ENCODE measurements at regions not wholly inside any gene's neighbourhood (a gene's known extent, or its start where the extent isn't known, plus 50 kb on each side); places are given as distances from the start of the nearest gene placed in this dataset.
"Not testable (repeated sequence)": the region's sequence is repeated elsewhere in the genome, so short reads cannot be mapped to it uniquely, and the experiment has no call there.

DNA sequence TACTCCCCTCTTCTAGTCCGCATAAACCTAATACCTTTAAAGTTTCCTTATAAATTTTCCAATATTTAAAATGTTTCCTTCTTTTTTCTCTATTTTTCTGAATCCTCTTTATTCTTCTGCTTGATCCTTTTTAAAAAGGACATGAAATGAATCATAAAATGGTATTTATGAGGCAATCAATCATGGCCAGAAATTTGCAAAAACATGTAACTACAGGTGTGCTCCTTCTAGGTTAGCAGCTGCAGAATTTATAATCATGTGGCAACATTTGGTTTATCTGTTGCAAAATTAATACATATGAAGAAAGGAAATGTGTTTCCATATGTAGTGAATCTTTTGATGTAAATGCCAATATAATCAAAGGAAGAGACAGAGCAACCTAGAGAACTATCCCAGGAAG lies 1008.5 kb downstream of the ANKRD7 start:
- TF ChIP-seq, protein P1, sequence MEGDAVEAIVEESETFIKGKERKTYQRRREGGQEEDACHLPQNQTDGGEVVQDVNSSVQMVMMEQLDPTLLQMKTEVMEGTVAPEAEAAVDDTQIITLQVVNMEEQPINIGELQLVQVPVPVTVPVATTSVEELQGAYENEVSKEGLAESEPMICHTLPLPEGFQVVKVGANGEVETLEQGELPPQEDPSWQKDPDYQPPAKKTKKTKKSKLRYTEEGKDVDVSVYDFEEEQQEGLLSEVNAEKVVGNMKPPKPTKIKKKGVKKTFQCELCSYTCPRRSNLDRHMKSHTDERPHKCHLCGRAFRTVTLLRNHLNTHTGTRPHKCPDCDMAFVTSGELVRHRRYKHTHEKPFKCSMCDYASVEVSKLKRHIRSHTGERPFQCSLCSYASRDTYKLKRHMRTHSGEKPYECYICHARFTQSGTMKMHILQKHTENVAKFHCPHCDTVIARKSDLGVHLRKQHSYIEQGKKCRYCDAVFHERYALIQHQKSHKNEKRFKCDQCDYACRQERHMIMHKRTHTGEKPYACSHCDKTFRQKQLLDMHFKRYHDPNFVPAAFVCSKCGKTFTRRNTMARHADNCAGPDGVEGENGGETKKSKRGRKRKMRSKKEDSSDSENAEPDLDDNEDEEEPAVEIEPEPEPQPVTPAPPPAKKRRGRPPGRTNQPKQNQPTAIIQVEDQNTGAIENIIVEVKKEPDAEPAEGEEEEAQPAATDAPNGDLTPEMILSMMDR (IDR thresholded peaks at IDR 0.05): no peak
- no peaks in the 10 kb centered on the region for H3K4me1 ChIP-seq
- intact Hi-C loops (cut with DNase I): no loop called here
- DNase-seq (no peak), ATAC-seq (no peak)
- H3K4me3 ChIP-seq: no peak overlapping the region
- peaks cover 0 to 2% of the 10 kb centered on the region in 2 donors for H3K9me3 ChIP-seq
- H3K36me3 ChIP-seq: no peaks in the 10 kb centered on the region
- no peaks in the 10 kb centered on the region for H3K27me3 ChIP-seq
- no peak overlapping the region for H3K27ac ChIP-seq

DNA sequence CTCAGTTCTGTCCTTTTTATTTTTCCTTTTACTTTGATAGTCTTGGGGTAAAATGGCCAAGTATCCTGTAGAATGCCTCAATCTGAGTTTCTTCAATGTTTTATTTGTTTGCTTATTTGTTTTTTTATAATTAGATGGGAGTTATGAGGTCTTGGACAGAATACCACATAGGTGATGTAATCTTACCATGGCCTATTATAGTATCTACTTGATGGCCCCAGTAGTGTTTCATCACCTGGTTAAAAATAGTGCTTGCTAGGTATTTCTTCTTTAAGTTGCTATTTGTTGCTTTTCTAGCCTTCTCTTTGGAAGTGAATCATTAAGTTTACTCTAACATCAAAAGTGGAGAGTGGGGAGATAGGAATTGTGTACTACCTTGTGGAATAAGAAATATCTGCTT lies 1020.0 kb upstream of the KCND2 start:
- intact Hi-C loops (cut with DNase I): no loop called here
- H3K27ac ChIP-seq: no peak overlapping the region
- H3K36me3 ChIP-seq: no peaks in the 10 kb centered on the region
- no peaks in the 10 kb centered on the region for H3K27me3 ChIP-seq
- H3K4me1 ChIP-seq: no peaks in the 10 kb centered on the region
- H3K4me3 ChIP-seq: no peak overlapping the region
- DNase-seq: no peak
- H3K9me3 ChIP-seq: no peaks in the 10 kb centered on the region
- TF ChIP-seq, protein P1 (IDR thresholded peaks at IDR 0.05): no peak
- no peak for ATAC-seq

DNA sequence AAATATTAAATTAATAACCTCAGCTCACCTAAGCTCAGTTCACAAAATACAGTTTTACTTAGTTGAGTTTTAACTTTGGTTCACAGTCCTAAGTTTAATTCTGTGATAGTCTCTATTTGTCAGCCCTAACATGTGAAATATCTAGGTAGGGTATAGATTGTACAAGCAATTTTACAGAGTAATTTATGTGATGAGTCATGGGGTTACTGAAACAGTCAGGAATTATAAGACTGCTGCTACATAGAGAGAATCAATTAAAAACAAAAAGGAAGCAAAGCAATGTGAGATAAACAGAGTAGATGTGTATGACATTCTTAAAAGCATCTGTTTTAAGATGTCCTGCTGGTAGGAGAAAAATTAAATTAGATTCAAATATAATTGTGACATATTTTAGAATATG lies 1018.2 kb upstream of the KCND2 start:
- no peak overlapping the region for H3K4me3 ChIP-seq
- intact Hi-C loops (cut with DNase I): no loop called here
- no peak for ATAC-seq
- no peaks in the 10 kb centered on the region for H3K4me1 ChIP-seq
- TF ChIP-seq, protein P1 (IDR thresholded peaks at IDR 0.05): no peak
- no peak overlapping the region for H3K27ac ChIP-seq
- no peak for DNase-seq
- no peaks in the 10 kb centered on the region for H3K27me3 ChIP-seq
- no peaks in the 10 kb centered on the region for H3K36me3 ChIP-seq
- no peaks in the 10 kb centered on the region for H3K9me3 ChIP-seq

DNA sequence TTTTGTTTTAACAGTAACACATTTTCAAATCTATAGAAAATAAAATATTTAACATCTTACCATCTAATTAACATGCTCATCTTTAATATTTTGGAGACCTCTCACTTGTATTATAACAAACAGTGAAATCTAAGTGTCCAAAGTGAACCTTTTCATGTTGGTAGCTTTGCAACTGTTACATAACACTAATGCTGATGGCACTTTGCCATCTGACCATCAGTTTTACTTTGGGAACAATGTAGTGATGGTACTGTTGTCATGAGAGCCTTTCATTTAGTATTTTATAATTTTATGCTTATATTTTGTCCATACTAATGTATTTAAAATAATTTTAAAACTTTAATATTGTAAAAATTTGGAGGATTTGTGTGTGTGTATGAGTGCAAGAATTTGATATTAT lies 1017.0 kb upstream of the KCND2 start:
- Histone ChIP-seq H3K9me3 (no peaks in the 10 kb centered on the region), H3K36me3 (no peaks in the 10 kb centered on the region), H3K4me1 (no peaks in the 10 kb centered on the region), H3K27me3 (no peaks in the 10 kb centered on the region), H3K4me3 (no peak overlapping the region), H3K27ac (no peak overlapping the region)
- intact Hi-C loops (cut with DNase I): no loop called here
- DNase-seq: no peak
- TF ChIP-seq, protein P1 (IDR thresholded peaks at IDR 0.05): no peak
- ATAC-seq: no peak

DNA sequence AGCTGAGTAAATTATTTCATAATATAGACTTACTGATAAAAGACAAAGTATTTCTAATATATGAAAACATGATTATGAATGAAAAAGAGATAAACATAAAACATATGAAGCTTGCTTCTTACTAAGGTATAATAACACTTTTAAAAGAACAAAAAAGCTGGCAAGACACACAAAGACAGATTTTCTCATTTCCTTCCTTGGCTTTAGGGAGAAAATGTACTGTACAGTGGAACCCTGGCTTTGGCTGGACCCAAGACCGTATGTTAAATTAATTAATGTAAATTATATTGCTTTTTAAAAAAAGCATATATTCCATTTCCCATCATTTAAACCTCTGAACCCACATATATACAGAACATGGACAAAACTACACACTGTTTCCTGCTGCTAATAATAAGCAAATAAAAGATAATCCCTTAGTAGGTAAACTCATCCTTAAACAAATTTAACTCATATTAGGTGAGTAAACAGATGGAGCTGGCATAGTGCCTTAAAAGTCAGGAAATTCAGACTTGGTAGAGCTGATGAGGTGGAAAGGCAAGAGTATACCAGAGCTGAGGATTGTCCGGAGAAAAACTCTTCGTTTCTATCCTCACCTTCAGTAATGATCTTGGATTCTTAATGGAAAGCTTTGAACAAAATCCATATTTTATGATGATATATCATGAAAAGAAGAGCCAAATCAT lies 1016.4 kb upstream of the KCND2 start:
- Histone ChIP-seq H3K4me3 (no peak overlapping the region), H3K9me3 (no peaks in the 10 kb centered on the region), H3K36me3 (no peaks in the 10 kb centered on the region), H3K4me1 (no peaks in the 10 kb centered on the region), H3K27me3 (no peaks in the 10 kb centered on the region), H3K27ac (no peak overlapping the region)
- intact Hi-C loops (cut with DNase I): no loop called here
- TF ChIP-seq, protein P1 (IDR thresholded peaks at IDR 0.05): no peak
- DNase-seq: no peak
- no peak for ATAC-seq

DNA sequence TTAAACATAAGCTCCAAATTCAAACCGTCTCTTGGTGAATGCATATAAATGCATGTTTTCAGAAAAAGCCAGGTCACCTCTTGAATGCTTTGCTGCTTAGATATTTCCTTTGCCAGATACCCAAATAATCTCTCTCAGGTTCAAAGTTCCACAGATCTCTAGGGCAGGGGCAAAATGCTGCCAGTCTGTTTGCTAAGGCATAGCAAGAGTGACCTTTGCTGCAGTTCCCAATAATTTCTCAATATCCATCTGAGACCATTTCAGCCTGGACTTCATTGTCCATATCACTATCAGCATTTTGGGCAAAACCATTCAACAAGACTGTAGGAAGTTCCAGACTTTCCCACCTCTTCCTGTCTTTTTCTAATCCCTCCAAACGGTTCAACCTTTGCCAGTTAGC lies 1006.2 kb upstream of the KCND2 start:
- H3K36me3 ChIP-seq; H3K4me1 ChIP-seq; DNase-seq; ATAC-seq; H3K27me3 ChIP-seq; intact Hi-C loops (cut with DNase I); H3K9me3 ChIP-seq; H3K4me3 ChIP-seq; H3K27ac ChIP-seq: not testable (repeated sequence)
